Esophagus squamous epithelium (tissue), 5 donors: ENCODE measurements at regions not wholly inside any gene's neighbourhood (a gene's known extent, or its start where the extent isn't known, plus 50 kb on each side); places are given as distances from the start of the nearest gene placed in this dataset.

Experiments
- DNase-seq: peaks from one replicate; lab custom pipeline; 2025; lab: John Stamatoyannopoulos, UW
- H3K27ac ChIP-seq, 4 donors: fragments of 200-600 bp; sonication (generic); one replicate each; pipeline ENCODE4 v1.5.1; 2016 to 2019; ENCODE audit warnings: mild to moderate bottlenecking in 1 of 4
- H3K27me3 ChIP-seq, 4 donors: fragments of 200-600 bp; sonication (generic); 1 replicate in 3 of 4; 2 replicates in 1 of 4; pipeline versions ENCODE4 v1.5.1 to v1.6.0; 2017 to 2021; ENCODE audit warnings: antibody characterized with exemption in 1 of 4
- H3K36me3 ChIP-seq, 3 donors: fragments of 200-600 bp; sonication (generic); one replicate each; pipeline ENCODE4 v1.5.1; 2016 to 2019
- H3K4me1 ChIP-seq, 3 donors: fragments of 200-600 bp; sonication (generic); one replicate each; pipeline ENCODE4 v1.5.1; 2017 to 2019
- H3K4me3 ChIP-seq, 4 donors: fragments of 200-600 bp; sonication (generic); 1 replicate in 3 of 4; 2 replicates in 1 of 4; pipeline ENCODE4 v1.5.1; 2016 to 2019; ENCODE audit warnings: mild to moderate bottlenecking in 2 of 4, moderate library complexity in 1 of 4
- H3K9me3 ChIP-seq, 3 donors: fragments of 200-600 bp; sonication (generic); one replicate each; pipeline ENCODE4 v1.5.1; 2016 to 2019
- CTCF ChIP-seq, 6 experiments: fragments of 450-650 bp in 4 of 6; fragments of 200-600 bp in 2 of 6; sonication (generic) in 2 of 6; IDR thresholded peaks; one replicate each; pipeline ENCODE4 v1.5.1; 2016 to 2019; ENCODE audit warnings: antibody characterized with exemption in 6 of 6, mild to moderate bottlenecking in 4 of 6, moderate library complexity in 4 of 6
- POLR2A ChIP-seq, 4 donors: fragments of 450-650 bp; IDR thresholded peaks; one replicate each; pipeline ENCODE4 v1.6.1; 2017; ENCODE audit warnings: antibody characterized with exemption in 4 of 4, mild to moderate bottlenecking in 4 of 4, moderate library complexity in 3 of 4
- WGBS, 2 donors: methylation state at CpG; one replicate each; pipeline ENCODE4 v1.1.5; 2018; 5-methylcytosine and 5-hydroxymethylcytosine counted together
- intact Hi-C: fragments of 100-400 bp; cut with DNase I; formaldehyde crosslinking; loops from one replicate; pipeline ENCODE4 v1.15.0; 2022
- donor health status: DM: yes; HTN: yes; CAD: no.

DNA sequence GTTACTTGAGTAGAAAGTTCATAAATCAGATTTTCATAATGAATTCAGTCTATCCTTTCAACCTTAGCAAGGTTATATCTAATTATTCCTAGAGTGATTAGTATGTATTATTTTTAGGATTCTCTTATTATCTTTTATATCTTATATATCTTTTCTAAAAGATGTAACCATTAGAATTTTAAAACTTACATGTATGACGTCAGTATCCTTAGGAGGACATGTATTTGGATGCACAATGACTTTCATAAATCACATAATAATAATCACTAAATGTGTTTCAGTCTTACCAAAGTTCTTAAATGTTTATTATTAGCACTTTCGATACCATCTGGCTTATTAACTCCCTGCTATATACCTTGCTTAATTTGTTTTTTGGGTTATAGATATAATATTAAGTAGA, 1400.5 kb upstream of the IGFBP7 start:
- Histone ChIP-seq H3K9me3 (no peaks in the 10 kb centered on the region), H3K4me3 (no peak overlapping the region), H3K27ac (no peak overlapping the region), H3K4me1 (no peaks in the 10 kb centered on the region), H3K36me3 (no peaks in the 10 kb centered on the region), H3K27me3 (no peaks in the 10 kb centered on the region)
- DNase-seq = no peak
- intact Hi-C loops = no loop called here
- no peak for TF ChIP-seq POLR2A (IDR thresholded peaks at IDR 0.05)
- TF ChIP-seq CTCF (IDR thresholded peaks at IDR 0.05) = no peak
- 79 to 83% methylated on average over 2 of the region's 2 CpGs for WGBS, 2 donors

- TF ChIP-seq POLR2A (IDR thresholded peaks at IDR 0.05) = no peak
- no peak for TF ChIP-seq CTCF (IDR thresholded peaks at IDR 0.05)
- H3K36me3 ChIP-seq = no peaks in the 10 kb centered on the region
- H3K4me3 ChIP-seq = no peak overlapping the region
- 82 to 91% methylated on average over 3 to 4 of the region's 4 CpGs for WGBS, 2 donors
- H3K27ac ChIP-seq = no peak overlapping the region
- no peaks in the 10 kb centered on the region for H3K4me1 ChIP-seq
- no peaks in the 10 kb centered on the region for H3K27me3 ChIP-seq
- no peak for DNase-seq
- H3K9me3 ChIP-seq = no peaks in the 10 kb centered on the region
- intact Hi-C loops = no loop called here
Measured at GRCh38 chr4:58507079-58507478, 1396.9 kb upstream of the IGFBP7 start.

DNA sequence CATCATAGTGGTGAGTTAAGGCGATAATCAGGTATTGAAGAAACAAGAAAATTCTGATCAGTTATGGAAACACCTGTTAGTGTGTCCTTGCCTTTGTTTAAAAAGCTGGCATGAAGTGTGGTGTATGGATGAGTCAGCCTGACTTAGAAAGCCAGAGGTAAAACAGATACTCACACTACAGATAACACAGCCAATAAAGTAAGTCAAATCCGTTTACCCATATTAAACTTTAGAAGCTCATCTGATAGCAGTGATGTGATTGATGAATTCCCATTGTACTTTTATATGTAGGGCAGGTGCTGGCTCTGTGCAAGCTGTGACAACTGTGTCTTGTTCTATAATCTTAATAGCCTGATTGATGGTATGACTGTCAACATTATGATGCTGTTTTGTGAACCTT, 1392.7 kb upstream of the IGFBP7 start:
- no peaks in the 10 kb centered on the region for H3K9me3 ChIP-seq
- TF ChIP-seq POLR2A (IDR thresholded peaks at IDR 0.05) (no peak), CTCF (IDR thresholded peaks at IDR 0.05) (no peak)
- no peak overlapping the region for H3K4me3 ChIP-seq
- intact Hi-C loops = no loop called here
- DNase-seq = no peak
- no peaks in the 10 kb centered on the region for H3K4me1 ChIP-seq
- 41 to 43% methylated on average over 2 of the region's 2 CpGs for WGBS, 2 donors
- H3K27ac ChIP-seq = no peak overlapping the region
- no peaks in the 10 kb centered on the region for H3K36me3 ChIP-seq
- H3K27me3 ChIP-seq = no peaks in the 10 kb centered on the region

GRCh38 chr4:58499182-58499581, 1389.0 kb upstream of the IGFBP7 start:
- H3K9me3 ChIP-seq = no peaks in the 10 kb centered on the region
- H3K36me3 ChIP-seq = no peaks in the 10 kb centered on the region
- no peaks in the 10 kb centered on the region for H3K27me3 ChIP-seq
- no peak overlapping the region for H3K27ac ChIP-seq
- DNase-seq = no peak
- H3K4me3 ChIP-seq = no peak overlapping the region
- no peaks in the 10 kb centered on the region for H3K4me1 ChIP-seq
- no peak for TF ChIP-seq CTCF (IDR thresholded peaks at IDR 0.05)
- no peak for TF ChIP-seq POLR2A (IDR thresholded peaks at IDR 0.05)
- intact Hi-C loops = no loop called here

- DNase-seq = no peak
- intact Hi-C loops = no loop called here
- TF ChIP-seq CTCF (IDR thresholded peaks at IDR 0.05) (no peak), POLR2A (IDR thresholded peaks at IDR 0.05) (no peak)
- Histone ChIP-seq H3K36me3 (no peaks in the 10 kb centered on the region), H3K27me3 (no peaks in the 10 kb centered on the region), H3K9me3 (no peaks in the 10 kb centered on the region), H3K27ac (no peak overlapping the region), H3K4me3 (no peak overlapping the region), H3K4me1 (no peaks in the 10 kb centered on the region)
- 68 to 80% methylated on average over 2 of the region's 2 CpGs for WGBS, 2 donors
Measured at GRCh38 chr4:58491620-58492019, 1381.4 kb upstream of the IGFBP7 start.
